ENCODE measurements at regions not wholly inside any gene's neighbourhood (a gene's known extent, or its start where the extent isn't known, plus 50 kb on each side); places are given as distances from the start of the nearest gene placed in this dataset.

GRCh38 chr12:87376722-87377121 is 652.5 kb downstream of the C12orf50 start:
- no peaks in the 10 kb centered on the region for H3K27me3 ChIP-seq (replicated peaks; ENCODE audit: control insufficient read depth, insufficient read depth, low read length)
- no peaks in the 10 kb centered on the region for H3K36me3 ChIP-seq (ENCODE audit: control insufficient read depth, insufficient read depth, low read length)
- DNase-seq (ENCODE audit: extremely low read depth, insufficient read length), result no peak
- no peak for TF ChIP-seq CTCF (IDR thresholded peaks at IDR 0.05; ENCODE audit: insufficient read depth, low read length, poor library complexity, severe bottlenecking)
- H3K4me3 ChIP-seq (replicated peaks; ENCODE audit: low read depth, low read length), result no peak overlapping the region

GRCh38 chr12:87369161-87369560 is 660.0 kb downstream of the C12orf50 start:
- TF ChIP-seq CTCF (IDR thresholded peaks at IDR 0.05; ENCODE audit: insufficient read depth, low read length, poor library complexity, severe bottlenecking), result no peak

GRCh38 chr12:87368259-87368658 is 660.9 kb downstream of the C12orf50 start:
- DNase-seq (ENCODE audit: extremely low read depth, insufficient read length), result no peak
- TF ChIP-seq CTCF (IDR thresholded peaks at IDR 0.05; ENCODE audit: insufficient read depth, low read length, poor library complexity, severe bottlenecking), result no peak
- H3K27me3 ChIP-seq (replicated peaks; ENCODE audit: control insufficient read depth, insufficient read depth, low read length), result no peaks in the 10 kb centered on the region
- H3K4me3 ChIP-seq (replicated peaks; ENCODE audit: low read depth, low read length), result no peak overlapping the region
- no peaks in the 10 kb centered on the region for H3K36me3 ChIP-seq (ENCODE audit: control insufficient read depth, insufficient read depth, low read length)

More at GRCh38 chr12:87369161-87369560, 660.0 kb downstream of the C12orf50 start:
- no peak for DNase-seq (ENCODE audit: extremely low read depth, insufficient read length)
- Histone ChIP-seq H3K36me3 (ENCODE audit: control insufficient read depth, insufficient read depth, low read length) (no peaks in the 10 kb centered on the region), H3K4me3 (replicated peaks; ENCODE audit: low read depth, low read length) (no peak overlapping the region), H3K27me3 (replicated peaks; ENCODE audit: control insufficient read depth, insufficient read depth, low read length) (no peaks in the 10 kb centered on the region)

GRCh38 chr12:87365423-87365822 is 663.8 kb downstream of the C12orf50 start:
- Histone ChIP-seq H3K4me3 (replicated peaks; ENCODE audit: low read depth, low read length) (no peak overlapping the region), H3K27me3 (replicated peaks; ENCODE audit: control insufficient read depth, insufficient read depth, low read length) (no peaks in the 10 kb centered on the region), H3K36me3 (ENCODE audit: control insufficient read depth, insufficient read depth, low read length) (no peaks in the 10 kb centered on the region)
- no peak for DNase-seq (ENCODE audit: extremely low read depth, insufficient read length)
- no peak for TF ChIP-seq CTCF (IDR thresholded peaks at IDR 0.05; ENCODE audit: insufficient read depth, low read length, poor library complexity, severe bottlenecking)

- no peaks in the 10 kb centered on the region for H3K36me3 ChIP-seq (ENCODE audit: control insufficient read depth, insufficient read depth, low read length)
- no peak for TF ChIP-seq CTCF (IDR thresholded peaks at IDR 0.05; ENCODE audit: insufficient read depth, low read length, poor library complexity, severe bottlenecking)
- H3K27me3 ChIP-seq (replicated peaks; ENCODE audit: control insufficient read depth, insufficient read depth, low read length), result no peaks in the 10 kb centered on the region
- no peak overlapping the region for H3K4me3 ChIP-seq (replicated peaks; ENCODE audit: low read depth, low read length)
- no peak for DNase-seq (ENCODE audit: extremely low read depth, insufficient read length)
These were observed 665.6 kb downstream of the C12orf50 start for GRCh38 chr12:87363497-87364084.

- DNase-seq (ENCODE audit: extremely low read depth, insufficient read length), result no peak
- no peak for TF ChIP-seq CTCF (IDR thresholded peaks at IDR 0.05; ENCODE audit: insufficient read depth, low read length, poor library complexity, severe bottlenecking)
- H3K36me3 ChIP-seq (ENCODE audit: control insufficient read depth, insufficient read depth, low read length), result no peaks in the 10 kb centered on the region
- H3K4me3 ChIP-seq (replicated peaks; ENCODE audit: low read depth, low read length), result no peak overlapping the region
- no peaks in the 10 kb centered on the region for H3K27me3 ChIP-seq (replicated peaks; ENCODE audit: control insufficient read depth, insufficient read depth, low read length)
These were observed 679.5 kb downstream of the C12orf50 start for GRCh38 chr12:87349681-87350080.
